HG03521 (cell line): ENCODE measurements at regions not wholly inside any gene's neighbourhood (a gene's known extent, or its start where the extent isn't known, plus 50 kb on each side); places are given as distances from the start of the nearest gene placed in this dataset.
"Not testable (repeated sequence)": the region's sequence is repeated elsewhere in the genome, so short reads cannot be mapped to it uniquely, and the experiment has no call there.

ENCODE experiments used
- ATAC-seq: cut with Tn5 transposase; IDR thresholded peaks from one replicate; pipeline ENCODE4 v1.9.1; 2021; ENCODE audit warnings: mild to moderate bottlenecking, moderate library complexity; ENCODE audit not compliant: unreplicated experiment

DNA sequence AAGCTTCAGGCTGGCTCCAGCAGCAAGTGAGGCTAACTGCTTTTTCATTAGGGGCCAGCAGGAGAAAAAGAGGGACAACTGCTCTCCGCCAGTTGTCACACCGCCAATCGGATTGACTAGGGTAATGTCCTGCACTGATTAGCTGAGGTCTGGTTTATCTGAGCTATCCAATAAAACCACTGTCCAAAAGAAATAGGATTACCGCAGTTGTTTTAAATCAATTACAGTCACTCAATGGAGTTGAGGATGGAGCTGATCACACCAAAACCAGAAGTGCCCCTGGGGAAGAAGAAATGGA is 351.4 kb upstream of the NPVF start:
- ATAC-seq = no peak

DNA sequence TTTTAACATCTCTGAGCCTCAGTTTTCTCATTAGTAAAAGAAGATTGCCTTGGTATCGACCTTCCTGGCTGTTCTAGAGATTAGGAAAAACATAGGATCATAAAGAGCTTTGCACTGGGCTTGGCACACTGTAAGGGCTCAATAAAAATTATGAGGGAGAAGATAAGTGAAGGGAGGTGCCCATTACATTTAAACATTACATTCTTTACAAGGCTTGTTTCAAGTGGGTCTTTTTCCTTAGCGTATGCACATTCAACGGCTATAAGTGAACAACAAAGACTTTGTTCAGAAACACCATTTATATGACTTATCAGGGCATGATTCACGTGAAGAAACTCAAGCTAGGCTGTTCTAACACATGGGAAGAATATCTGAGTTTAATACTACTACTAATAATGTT is 351.9 kb upstream of the NPVF start:
- ATAC-seq = no peak

- no peak for ATAC-seq
These were observed 355.3 kb upstream of the NPVF start for GRCh38 chr7:25583621-25584020.

GRCh38 chr7:25584112-25584938 is 356.0 kb upstream of the NPVF start:
- no peak for ATAC-seq

DNA sequence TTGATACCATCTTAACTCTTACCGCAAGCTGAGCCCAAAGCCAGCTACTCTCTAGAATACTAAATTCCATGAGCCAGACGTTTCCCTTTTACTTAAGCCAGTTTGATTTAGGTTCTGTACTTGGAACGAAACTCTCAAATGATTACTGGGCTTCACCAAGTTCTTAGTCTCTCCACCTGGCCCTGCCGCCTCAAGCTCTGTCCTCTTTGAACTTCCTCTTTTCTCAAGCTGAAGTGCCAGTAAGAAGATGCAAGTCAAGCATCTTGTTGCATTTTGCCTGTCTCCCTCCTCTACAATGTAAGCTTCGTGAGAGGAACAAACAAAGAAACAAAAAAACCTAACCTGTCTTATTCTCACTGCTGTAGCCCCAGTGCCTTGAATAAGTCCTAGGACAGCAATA is 358.2 kb upstream of the NPVF start:
- no peak for ATAC-seq

DNA sequence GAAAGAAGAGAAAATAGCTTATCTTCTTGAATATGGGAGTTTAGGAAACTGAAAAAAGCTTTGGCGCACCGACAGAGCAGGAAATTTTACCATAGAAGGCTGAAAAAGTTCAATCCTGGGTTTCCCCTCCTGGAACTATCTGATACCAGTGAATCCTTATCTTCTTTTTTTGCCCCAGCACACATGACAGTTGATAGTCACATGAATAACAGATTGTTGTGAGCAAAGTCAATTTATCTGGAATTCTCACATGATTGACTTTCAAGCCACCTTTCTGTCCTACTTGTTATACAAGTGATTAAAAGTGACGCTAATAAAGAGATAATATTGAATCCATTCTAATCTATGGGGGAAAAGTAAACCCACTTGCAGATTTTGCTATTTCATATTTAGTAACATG is 365.8 kb upstream of the NPVF start:
- no peak for ATAC-seq

GRCh38 chr7:25594728-25595127 is 366.4 kb upstream of the NPVF start:
- ATAC-seq = no peak

DNA sequence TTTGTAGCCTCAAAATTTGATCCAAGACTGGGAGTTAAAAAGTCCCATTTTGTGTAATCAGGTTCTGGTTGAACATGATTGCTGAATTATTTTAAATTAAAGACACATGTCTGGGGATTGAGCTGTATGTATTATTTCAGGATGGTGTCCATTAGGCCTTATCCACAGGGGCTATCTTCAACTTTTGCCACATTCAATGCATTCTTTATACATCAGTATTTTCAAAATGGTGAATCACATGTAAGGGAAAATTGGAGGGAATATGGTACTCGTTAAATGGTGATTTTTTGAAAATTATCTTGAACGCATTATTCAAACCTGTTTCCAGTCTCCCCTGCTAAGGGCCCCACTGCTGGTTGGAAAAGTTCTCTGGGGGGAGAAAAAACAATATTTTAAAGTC is 367.7 kb upstream of the NPVF start:
- ATAC-seq = no peak

DNA sequence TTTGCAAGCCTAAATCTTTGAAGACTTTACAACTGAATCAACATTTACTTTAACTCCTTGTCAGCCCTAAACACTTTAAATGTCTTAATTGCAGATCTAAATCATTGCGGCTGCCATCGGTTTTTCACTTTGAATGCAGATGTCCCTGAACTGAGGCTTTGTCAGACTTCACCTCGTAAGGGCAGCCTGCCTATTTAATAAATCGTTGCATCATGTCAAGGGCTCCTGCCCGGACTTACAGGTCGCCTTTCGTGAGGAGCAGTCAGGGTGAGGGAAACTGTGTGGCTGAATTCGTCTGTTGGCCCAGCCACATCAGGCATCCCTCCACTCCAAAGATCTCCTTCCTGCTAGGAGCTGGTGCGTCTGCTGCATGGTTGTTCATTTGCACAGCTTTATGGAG is 368.2 kb upstream of the NPVF start:
- no peak for ATAC-seq

DNA sequence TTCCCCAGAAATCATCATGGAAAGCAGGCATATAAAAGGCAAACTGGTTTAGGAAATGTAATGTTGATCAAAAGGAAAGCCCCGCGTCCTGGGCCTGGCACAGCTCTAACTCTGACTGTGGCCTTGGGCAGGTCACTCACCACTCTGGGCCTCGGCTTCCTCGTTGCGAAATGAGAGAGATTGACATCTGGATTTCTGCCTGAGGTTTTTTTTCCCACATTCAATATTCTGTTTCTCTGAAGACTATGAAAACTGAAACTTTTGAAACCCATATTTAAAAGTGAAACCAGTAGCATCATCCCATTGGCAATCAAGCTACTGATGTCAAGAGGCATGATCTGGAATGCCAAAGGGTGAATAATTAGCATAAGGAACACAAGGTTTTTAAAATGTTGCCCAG is 369.7 kb upstream of the NPVF start:
- ATAC-seq = no peak

- ATAC-seq = no peak
These were observed 370.5 kb upstream of the NPVF start for GRCh38 chr7:25598765-25599164.

DNA sequence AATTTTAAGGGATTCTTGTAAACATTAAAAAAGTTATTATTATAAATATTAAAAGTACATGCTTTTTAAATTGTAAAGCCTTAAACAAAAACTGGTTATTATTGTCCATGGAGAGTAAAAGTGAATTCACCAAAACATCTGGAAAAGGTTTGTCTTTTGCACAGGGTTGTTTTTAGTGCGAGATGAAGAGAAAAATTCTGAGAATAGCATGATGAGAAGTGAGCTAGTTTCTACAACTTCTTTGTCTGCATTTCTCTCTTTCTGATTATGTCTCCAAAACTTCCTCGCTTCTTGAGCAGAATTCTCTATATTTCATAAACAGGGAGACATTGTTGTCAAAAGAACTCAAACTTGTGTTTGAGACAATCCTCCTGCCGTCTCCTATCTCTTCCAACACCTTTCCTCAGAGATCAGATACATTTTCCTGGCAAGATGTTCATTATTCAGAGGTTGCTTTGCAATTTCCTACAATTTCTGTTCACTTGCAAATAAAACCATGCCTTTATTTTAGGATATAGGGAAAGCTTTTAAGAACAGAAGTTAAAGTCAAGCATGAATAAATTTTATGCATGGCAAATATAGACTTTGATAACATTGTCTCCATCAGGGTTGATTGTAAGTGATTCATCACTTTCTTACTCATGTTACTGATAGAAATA is 372.1 kb upstream of the NPVF start:
- no peak for ATAC-seq

DNA sequence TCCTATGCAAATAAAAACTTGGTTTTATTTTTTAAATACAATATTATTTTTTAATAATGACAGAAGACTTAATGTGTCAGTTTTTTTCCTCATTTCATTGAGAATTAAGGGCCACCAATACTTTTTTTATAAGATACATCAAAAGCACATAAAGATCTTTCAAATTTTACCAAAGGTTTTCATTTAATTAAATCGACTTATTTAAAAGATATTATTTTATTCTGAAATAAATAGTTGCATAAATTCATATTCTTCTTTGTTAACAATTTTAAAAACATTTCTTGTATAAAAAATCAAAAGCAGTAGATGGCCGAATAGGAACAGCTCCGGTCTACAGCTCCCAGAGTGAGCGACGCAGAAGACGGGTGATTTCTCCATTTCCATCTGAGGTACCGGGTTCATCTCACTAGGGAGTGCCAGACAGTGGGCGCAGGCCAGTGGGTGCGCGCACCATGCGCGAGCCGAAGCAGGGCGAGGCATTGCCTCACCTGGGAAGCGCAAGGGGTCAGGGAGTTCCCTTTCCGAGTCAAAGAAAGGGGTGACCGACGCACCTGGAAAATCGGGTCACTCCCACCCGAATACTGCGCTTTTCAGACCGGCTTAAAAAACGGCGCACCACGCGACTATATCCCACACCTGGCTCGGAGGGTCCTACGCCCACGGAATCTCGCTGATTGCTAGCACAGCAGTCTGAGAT is 374.6 kb upstream of the NPVF start:
- not testable (repeated sequence) for ATAC-seq

DNA sequence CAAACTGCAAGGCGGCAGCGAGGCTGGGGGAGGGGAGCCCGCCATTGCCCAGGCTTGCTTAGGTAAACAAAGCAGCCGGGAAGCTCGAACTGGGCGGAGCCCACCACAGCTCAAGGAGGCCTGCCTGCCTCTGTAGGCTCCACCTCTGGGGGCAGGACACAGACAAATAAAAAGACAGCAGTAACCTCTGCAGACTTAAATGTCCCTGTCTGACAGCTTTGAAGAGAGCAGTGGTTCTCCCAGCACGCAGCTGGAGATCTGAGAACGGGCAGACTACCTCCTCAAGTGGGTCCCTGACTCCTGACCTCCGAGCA is 375.1 kb upstream of the NPVF start:
- ATAC-seq = not testable (repeated sequence)

- ATAC-seq = no peak
These were observed 382.9 kb upstream of the NPVF start for GRCh38 chr7:25611196-25611595.

- ATAC-seq = no peak
These were observed 385.6 kb upstream of the NPVF start for GRCh38 chr7:25613912-25614311.

GRCh38 chr7:25614415-25614814 is 386.1 kb upstream of the NPVF start:
- ATAC-seq = no peak

DNA sequence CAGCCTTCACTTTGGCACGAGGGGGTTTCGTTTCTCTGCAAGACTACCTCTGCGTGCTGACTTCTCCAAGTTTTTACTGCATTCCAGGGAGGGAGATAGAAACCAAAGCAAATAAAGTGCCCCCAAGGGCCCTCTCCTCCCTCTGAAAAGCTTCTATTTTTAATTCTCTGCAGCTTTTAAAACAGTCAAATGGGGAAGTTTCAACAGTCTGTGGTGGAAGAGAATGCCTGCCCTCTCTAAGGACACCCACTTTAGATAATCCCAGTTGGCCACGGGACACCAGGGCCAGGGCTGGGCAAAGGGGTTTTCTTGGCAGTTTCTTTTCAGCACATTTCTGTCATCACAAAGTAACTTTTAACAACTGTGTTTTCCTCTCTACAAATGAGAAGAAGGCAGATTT is 386.7 kb upstream of the NPVF start:
- ATAC-seq = no peak

GRCh38 chr7:25615593-25615992 is 387.3 kb upstream of the NPVF start:
- ATAC-seq = no peak

DNA sequence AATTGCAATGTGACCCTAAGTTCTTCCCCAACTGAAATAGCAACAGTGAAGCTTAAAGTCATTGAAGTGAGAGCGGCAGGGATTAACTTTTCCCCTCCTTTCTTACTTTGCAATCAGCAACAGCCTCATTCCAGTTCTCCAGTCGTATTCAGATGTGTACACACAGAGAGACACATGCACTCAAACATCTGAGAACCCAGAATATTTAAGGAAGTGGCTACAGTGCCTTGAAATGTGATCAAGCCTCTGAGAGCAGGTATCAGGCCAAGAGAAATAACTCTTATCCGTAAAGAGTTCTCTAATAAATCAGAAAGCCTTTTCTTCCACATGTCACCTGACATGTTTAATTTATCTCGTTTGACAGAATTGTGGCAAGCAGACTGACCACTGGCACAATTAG is 388.9 kb upstream of the NPVF start:
- ATAC-seq = no peak

DNA sequence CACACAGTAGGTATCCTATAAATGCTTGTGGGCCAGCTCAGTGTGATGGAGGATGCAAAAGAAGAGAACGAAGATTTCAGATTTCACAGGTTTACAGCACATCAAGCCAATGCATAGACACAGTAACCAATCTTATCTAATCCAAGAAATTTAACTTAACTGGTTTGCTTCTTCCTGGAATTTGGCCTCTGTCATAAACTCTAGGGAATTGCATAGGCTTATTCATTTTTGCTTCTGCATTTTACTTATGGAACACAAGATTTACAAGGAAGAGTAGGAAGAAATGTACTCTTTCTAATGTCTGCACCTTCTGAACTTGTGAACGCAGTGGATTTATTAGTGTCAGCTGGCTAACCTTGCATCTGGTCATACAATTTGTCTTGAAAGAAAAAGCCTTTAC is 389.4 kb upstream of the NPVF start:
- no peak for ATAC-seq

- ATAC-seq = no peak
These were observed 391.1 kb upstream of the NPVF start for GRCh38 chr7:25619381-25619780.
